ENCODE measurements at regions not wholly inside any gene's neighbourhood (a gene's known extent, or its start where the extent isn't known, plus 50 kb on each side); places are given as distances from the start of the nearest gene placed in this dataset.

GRCh38 chr3:177979703-177980102 lies 556.5 kb upstream of the KCNMB2 start:
- FAIRE-seq = no peak
- POLR2A ChIA-PET = no interaction called here
- Histone ChIP-seq H3K79me2 (ENCODE audit: control insufficient read depth, insufficient read depth, low read length) (no peaks in the 10 kb centered on the region), H3K27ac (ENCODE audit: insufficient read depth, low read depth, low read length) (no peak overlapping the region), H3K9me3 (replicated peaks; ENCODE audit: control insufficient read depth, insufficient read depth, low read length) (no peaks in the 10 kb centered on the region), H3K9me1 (replicated peaks; ENCODE audit: control insufficient read depth, extremely low read depth, insufficient read depth, low read length) (no peaks in the 10 kb centered on the region), H2AFZ (ENCODE audit: low read depth, low read length) (no peak overlapping the region), H3K36me3 (ENCODE audit: control insufficient read depth in 2 of 2, extremely low read depth in 1 of 2, insufficient read depth in 2 of 2, low read length in 2 of 2) (no peaks in the 10 kb centered on the region), H3K4me3 (replicated peaks in 1 of 3; ENCODE audit: insufficient read depth in 1 of 3, low read depth in 1 of 3, low read length in 3 of 3) (no peak overlapping the region), H3K9ac (replicated peaks; ENCODE audit: extremely low read depth, insufficient read depth, low read length) (no peak overlapping the region), H3K4me1 (ENCODE audit: control insufficient read depth, extremely low read depth, insufficient read depth, low read length) (peaks cover 7% of the 10 kb centered on the region), H4K20me1 (replicated peaks; ENCODE audit: control insufficient read depth, extremely low read depth, insufficient read depth, low read length) (no peaks in the 10 kb centered on the region), H3K27me3 (ENCODE audit: control insufficient read depth in 2 of 2, insufficient read depth in 2 of 2, low read length in 2 of 2) (no peaks in the 10 kb centered on the region), H3K4me2 (ENCODE audit: insufficient read depth, low read length) (no peak overlapping the region)
- dilution Hi-C loops (cut with MboI; ENCODE audit: extremely low pct_ligation_motif_present, low sequenced_read_pairs) (no loop called here), intact Hi-C loops (cut with micrococcal nuclease) (no loop called here)
- no TSS peak for BruUV-seq (replicated peaks)
- TF ChIP-seq EZH2 (IDR thresholded peaks at IDR 0.05; ENCODE audit: borderline replicate concordance, low read depth, low read length, severe bottlenecking) = no peak
- TF ChIP-seq GATA2 (IDR thresholded peaks at IDR 0.05; ENCODE audit: insufficient read depth, insufficient read length, low read depth, low read length) = peak; percentile 60
- CTCF ChIA-PET = no interaction called here
- DNase-seq (ENCODE audit: low read depth, low spot score) = peak; percentile 10

- Histone ChIP-seq H3K4me1 (ENCODE audit: control insufficient read depth, extremely low read depth, insufficient read depth, low read length) (peaks cover 7% of the 10 kb centered on the region), H2AFZ (ENCODE audit: low read depth, low read length) (no peak overlapping the region), H4K20me1 (replicated peaks; ENCODE audit: control insufficient read depth, extremely low read depth, insufficient read depth, low read length) (no peaks in the 10 kb centered on the region), H3K36me3 (ENCODE audit: control insufficient read depth in 2 of 2, extremely low read depth in 1 of 2, insufficient read depth in 2 of 2, low read length in 2 of 2) (no peaks in the 10 kb centered on the region), H3K9me1 (replicated peaks; ENCODE audit: control insufficient read depth, extremely low read depth, insufficient read depth, low read length) (no peaks in the 10 kb centered on the region), H3K4me2 (ENCODE audit: insufficient read depth, low read length) (no peak overlapping the region), H3K27ac (ENCODE audit: insufficient read depth, low read depth, low read length) (no peak overlapping the region), H3K27me3 (ENCODE audit: control insufficient read depth in 2 of 2, insufficient read depth in 2 of 2, low read length in 2 of 2) (no peaks in the 10 kb centered on the region), H3K79me2 (ENCODE audit: control insufficient read depth, insufficient read depth, low read length) (no peaks in the 10 kb centered on the region), H3K9me3 (replicated peaks; ENCODE audit: control insufficient read depth, insufficient read depth, low read length) (no peaks in the 10 kb centered on the region), H3K4me3 (replicated peaks in 1 of 3; ENCODE audit: insufficient read depth in 1 of 3, low read depth in 1 of 3, low read length in 3 of 3) (no peak overlapping the region), H3K9ac (replicated peaks; ENCODE audit: extremely low read depth, insufficient read depth, low read length) (no peak overlapping the region)
- BruUV-seq (replicated peaks) = no TSS peak
- no peak for TF ChIP-seq POLR2A (IDR thresholded peaks at IDR 0.05; ENCODE audit: low read depth, low read length)
- TF ChIP-seq MAX (IDR thresholded peaks at IDR 0.05; ENCODE audit: insufficient read depth, insufficient read length) = no peak
- TF ChIP-seq EZH2 (IDR thresholded peaks at IDR 0.05; ENCODE audit: borderline replicate concordance, low read depth, low read length, severe bottlenecking) = no peak
- TF ChIP-seq CTCF (IDR thresholded peaks at IDR 0.05; ENCODE audit: extremely low read depth in 1 of 2, insufficient read depth in 1 of 2, low read depth in 1 of 2, low read length in 2 of 2) = no peak
- TF ChIP-seq JUN (IDR thresholded peaks at IDR 0.05; ENCODE audit: borderline replicate concordance, insufficient read depth, insufficient read length, low read depth) = no peak
- no peak for TF ChIP-seq GATA2 (IDR thresholded peaks at IDR 0.05; ENCODE audit: insufficient read depth, insufficient read length, low read depth, low read length)
- TF ChIP-seq MYC (IDR thresholded peaks at IDR 0.05; ENCODE audit: low read depth, low read length) = no peak
- TF ChIP-seq POLR2AphosphoS5 (IDR thresholded peaks at IDR 0.05; ENCODE audit: insufficient read depth, low read depth, low read length) = no peak
- TF ChIP-seq FOS (IDR thresholded peaks at IDR 0.05; ENCODE audit: borderline replicate concordance, insufficient read depth, low read length) = no peak
- dilution Hi-C loops (cut with MboI; ENCODE audit: extremely low pct_ligation_motif_present, low sequenced_read_pairs) (no loop called here), intact Hi-C loops (cut with micrococcal nuclease) (no loop called here)
- FAIRE-seq (no peak), DNase-seq (ENCODE audit: low read depth, low spot score) (no peak)
- CTCF ChIA-PET = interaction anchor here (1.8 kb wide), 1 partner anchor 9 kb away, joined by 4 read pairs; no protein-coding TSS in a partner anchor
- POLR2A ChIA-PET = no interaction called here
Observed at GRCh38 chr3:177981576-177981975, 554.7 kb upstream of the KCNMB2 start.
